Endothelial cell of umbilical vein (primary cell): ENCODE measurements at regions not wholly inside any gene's neighbourhood (a gene's known extent, or its start where the extent isn't known, plus 50 kb on each side); places are given as distances from the start of the nearest gene placed in this dataset.

Source experiments
- BruUV-seq: library from RNA; stranded (reverse); fragments of 400-500 nt; replicated peaks from 2 replicates; lab custom pipeline; 2021; lab: Mats Ljungman, UMichigan
- CTCF ChIA-PET: fragments of 300-600, 350-600 bp; sonication (Branson Sonifier 250); formaldehyde crosslinking; loops from one replicate; lab custom pipeline; 2021; ENCODE audit warnings: antibody characterized with exemption, inconsistent platforms; lab: Charles Lee
- POLR2A ChIA-PET: fragments of 300-600, 350-600 bp; sonication (Branson Sonifier 250); formaldehyde crosslinking; loops from one replicate; lab custom pipeline; 2021; ENCODE audit warnings: antibody characterized with exemption, inconsistent platforms; lab: Charles Lee
- DNase-seq: peaks from one replicate; pipeline ENCODE4 v3.0.0-alpha.2; 2011; ENCODE audit warnings: low read depth, low spot score
- FAIRE-seq: peaks from 2 replicates; lab custom pipeline; 2011; peaks lifted over from hg19 to GRCh38; lab: Jason Lieb, UNC
- H2AFZ ChIP-seq: 2 replicates; pipeline ENCODE4 v1.6.0; 2012; ENCODE audit warnings: low read depth, low read length, control low read depth, inconsistent platforms
- H3K27ac ChIP-seq: 2 replicates; pipeline ENCODE4 v1.5.1; 2011; ENCODE audit warnings: low read depth, mild to moderate bottlenecking, control low read depth, low read length, moderate library complexity; ENCODE audit not compliant: insufficient read depth
- H3K27me3 ChIP-seq, 2 experiments: 2 replicates each; pipeline versions ENCODE4 v1.6.0 to v1.6.1; 2011; ENCODE audit warnings: low read length in 2 of 2, mixed read lengths in 1 of 2; ENCODE audit not compliant: control insufficient read depth in 2 of 2, insufficient read depth in 2 of 2
- H3K36me3 ChIP-seq, 2 experiments: 2 replicates in 1 of 2; 3 replicates in 1 of 2; pipeline ENCODE4 v1.5.1; 2011; ENCODE audit warnings: low read length in 2 of 2, mild to moderate bottlenecking in 1 of 2, moderate library complexity in 1 of 2; ENCODE audit not compliant: control insufficient read depth in 2 of 2, insufficient read depth in 2 of 2; ENCODE audit errors: extremely low read depth in 1 of 2
- H3K4me1 ChIP-seq: 3 replicates; pipeline ENCODE4 v1.5.1; 2011; ENCODE audit warnings: mild to moderate bottlenecking, low read length; ENCODE audit not compliant: control insufficient read depth, insufficient read depth; ENCODE audit errors: extremely low read depth
- H3K4me2 ChIP-seq: 2 replicates; pipeline ENCODE4 v1.6.1; 2011; ENCODE audit warnings: low read length, control low read depth, mixed read lengths; ENCODE audit not compliant: insufficient read depth
- H3K4me3 ChIP-seq, 3 experiments: fragments of 200-600 bp in 1 of 3; sonication (generic), shearing (Covaris generic) in 1 of 3; replicated peaks in 1 of 3; 2 replicates each; pipeline ENCODE4 v1.5.1; 2011 to 2016; ENCODE audit warnings: control low read depth in 3 of 3, low read length in 3 of 3, mild to moderate bottlenecking in 2 of 3, inconsistent platforms in 1 of 3, low read depth in 1 of 3, moderate library complexity in 1 of 3; ENCODE audit not compliant: insufficient read depth in 1 of 3
- H3K79me2 ChIP-seq: 2 replicates; pipeline ENCODE4 v1.6.0; 2012; ENCODE audit warnings: low read length, inconsistent platforms; ENCODE audit not compliant: control insufficient read depth, insufficient read depth
- H3K9ac ChIP-seq: replicated peaks from 2 replicates; pipeline ENCODE3; 2011; ENCODE audit warnings: low read length, control low read depth; ENCODE audit not compliant: insufficient read depth; ENCODE audit errors: extremely low read depth
- H3K9me1 ChIP-seq: replicated peaks from 3 replicates; pipeline ENCODE4 v1.6.0; 2011; ENCODE audit warnings: mild to moderate bottlenecking, low read length; ENCODE audit not compliant: control insufficient read depth, insufficient read depth; ENCODE audit errors: extremely low read depth
- H3K9me3 ChIP-seq: replicated peaks from 2 replicates; pipeline ENCODE4 v1.5.1; 2012; ENCODE audit warnings: low read length, inconsistent platforms; ENCODE audit not compliant: control insufficient read depth, insufficient read depth
- H4K20me1 ChIP-seq: replicated peaks from 2 replicates; pipeline ENCODE3; 2011; ENCODE audit warnings: mild to moderate bottlenecking, low read length; ENCODE audit not compliant: control insufficient read depth, insufficient read depth; ENCODE audit errors: extremely low read depth
- CTCF ChIP-seq, 2 donors: IDR thresholded peaks; 1 replicate in 1 of 2; 2 replicates in 1 of 2; pipeline ENCODE4 v1.5.1; 2011; ENCODE audit warnings: low read length in 2 of 2, mild to moderate bottlenecking in 2 of 2, moderate library complexity in 2 of 2, control low read depth in 1 of 2, inconsistent platforms in 1 of 2, low read depth in 1 of 2; ENCODE audit not compliant: insufficient read depth in 1 of 2; ENCODE audit errors: extremely low read depth in 1 of 2
- EZH2 ChIP-seq: IDR thresholded peaks from 2 replicates; pipeline ENCODE4 v1.6.1; 2012; ENCODE audit warnings: borderline replicate concordance, low read depth, mild to moderate bottlenecking, moderate library complexity, low read length, inconsistent platforms; ENCODE audit not compliant: severe bottlenecking
- FOS ChIP-seq: IDR thresholded peaks from 2 replicates; pipeline ENCODE4 v1.6.1; 2011; ENCODE audit warnings: mild to moderate bottlenecking, low read length, moderate library complexity, borderline replicate concordance; ENCODE audit not compliant: insufficient read depth
- GATA2 ChIP-seq: IDR thresholded peaks from 2 replicates; pipeline ENCODE4 v1.7.0; 2011; ENCODE audit warnings: low read depth, mild to moderate bottlenecking, moderate library complexity, mixed read lengths, low read length; ENCODE audit not compliant: insufficient read length, insufficient read depth
- JUN ChIP-seq: IDR thresholded peaks from 2 replicates; pipeline ENCODE4 v1.6.1; 2011; ENCODE audit warnings: borderline replicate concordance, low read depth; ENCODE audit not compliant: insufficient read length, insufficient read depth
- MAX ChIP-seq: IDR thresholded peaks from 2 replicates; pipeline ENCODE4 v1.6.1; 2011; ENCODE audit not compliant: insufficient read depth, insufficient read length
- MYC ChIP-seq: IDR thresholded peaks from one replicate; pipeline ENCODE4 v1.6.1; 2011; ENCODE audit warnings: mild to moderate bottlenecking, low read depth, low read length
- POLR2A ChIP-seq: IDR thresholded peaks from 2 replicates; pipeline ENCODE4 v1.6.1; 2012; ENCODE audit warnings: low read depth, mild to moderate bottlenecking, control low read depth, low read length
- POLR2AphosphoS5 ChIP-seq: IDR thresholded peaks from 2 replicates; pipeline ENCODE4 v1.6.1; 2012; ENCODE audit warnings: low read depth, mild to moderate bottlenecking, control low read depth, low read length, moderate library complexity; ENCODE audit not compliant: insufficient read depth
- dilution Hi-C: fragments of 300-500 bp; cut with MboI; formaldehyde crosslinking; loops from one replicate; pipeline ENCODE4 v1.15.0; 2019; ENCODE audit warnings: low sequenced_read_pairs; ENCODE audit not compliant: extremely low pct_ligation_motif_present
- intact Hi-C: fragments of 100-400 bp; cut with micrococcal nuclease; formaldehyde crosslinking; loops from one replicate; pipeline ENCODE4 v1.10.0; 2022

GRCh38 chr7:51471210-51471980, 154.8 kb upstream of the COBL start:
- Histone ChIP-seq H3K9ac (no peak overlapping the region), H3K36me3 (no peaks in the 10 kb centered on the region), H3K4me2 (no peak overlapping the region), H3K9me3 (peaks cover 1% of the 10 kb centered on the region), H3K27ac (no peak overlapping the region), H3K4me1 (no peaks in the 10 kb centered on the region), H4K20me1 (no peaks in the 10 kb centered on the region), H3K79me2 (no peaks in the 10 kb centered on the region), H2AFZ (no peak overlapping the region), H3K4me3 (no peak overlapping the region), H3K9me1 (no peaks in the 10 kb centered on the region), H3K27me3 (no peaks in the 10 kb centered on the region)
- TF ChIP-seq EZH2 (no peak), JUN (no peak), POLR2A (no peak), MAX (no peak), CTCF (IDR thresholded peaks at IDR 0.05; ENCODE audit: extremely low read depth in 1 of 2, insufficient read depth in 1 of 2, low read depth in 1 of 2, low read length in 2 of 2) (no peak), FOS (no peak), MYC (no peak), GATA2 (no peak), POLR2AphosphoS5 (no peak)
- ChIA-PET POLR2A (no interaction called here), CTCF (no interaction called here)
- FAIRE-seq (no peak), DNase-seq (no peak)
- intact Hi-C loops: no loop called here
- no TSS peak for BruUV-seq
- dilution Hi-C loops: no loop called here
